ENCODE measurements at regions not wholly inside any gene's neighbourhood (a gene's known extent, or its start where the extent isn't known, plus 50 kb on each side); places are given as distances from the start of the nearest gene placed in this dataset.
"Not testable (repeated sequence)": the region's sequence is repeated elsewhere in the genome, so short reads cannot be mapped to it uniquely, and the experiment has no call there.

- no peak for DNase-seq (ENCODE audit: low read depth)
Observed at GRCh38 chrX:125378205-125378604, 58.5 kb downstream of the TEX13C start.

GRCh38 chrX:125378770-125379169 is 59.1 kb downstream of the TEX13C start:
- DNase-seq (ENCODE audit: low read depth): no peak

DNA sequence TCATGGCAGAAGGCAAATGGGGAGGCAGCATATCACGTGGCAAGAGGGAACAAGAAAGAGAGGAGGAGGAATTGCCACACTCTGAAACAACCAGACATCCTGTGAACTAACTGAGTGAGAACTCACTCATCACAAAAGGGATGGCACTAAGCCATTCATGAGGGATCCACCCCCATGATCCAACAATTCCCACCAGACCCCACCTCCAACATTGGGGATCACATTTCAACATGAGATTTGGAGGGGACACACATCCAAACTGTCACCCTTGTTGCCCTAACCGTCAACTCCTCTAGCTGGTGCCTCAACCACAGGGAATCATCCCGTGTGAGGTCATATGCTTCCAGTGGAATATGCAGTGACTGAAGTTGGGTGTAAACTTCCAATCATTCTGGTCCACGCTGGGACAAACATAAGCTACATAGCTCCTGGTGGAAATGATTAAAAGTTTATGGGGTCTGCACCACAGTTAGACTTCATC is 62.5 kb downstream of the TEX13C start:
- DNase-seq (ENCODE audit: low read depth): no peak

DNA sequence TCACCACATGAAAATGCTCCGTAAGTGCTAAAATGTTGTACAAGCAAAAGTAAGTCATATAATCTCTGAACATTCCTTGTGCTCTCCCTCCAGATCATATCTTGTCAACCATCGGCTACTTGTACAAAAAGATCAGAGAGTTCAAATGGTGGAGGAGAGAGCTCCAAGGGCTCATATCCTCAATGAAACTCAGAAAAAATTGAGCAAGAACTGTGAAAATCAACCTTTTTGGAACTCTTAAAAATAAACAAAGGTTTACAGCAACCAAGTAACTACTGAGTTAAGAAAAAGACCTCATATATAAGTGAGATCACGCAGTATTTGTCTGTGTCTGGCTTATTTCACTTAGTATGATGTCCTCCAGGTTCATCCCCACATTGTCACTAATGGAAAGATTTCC is 63.2 kb downstream of the TEX13C start:
- DNase-seq (ENCODE audit: low read depth): no peak

DNA sequence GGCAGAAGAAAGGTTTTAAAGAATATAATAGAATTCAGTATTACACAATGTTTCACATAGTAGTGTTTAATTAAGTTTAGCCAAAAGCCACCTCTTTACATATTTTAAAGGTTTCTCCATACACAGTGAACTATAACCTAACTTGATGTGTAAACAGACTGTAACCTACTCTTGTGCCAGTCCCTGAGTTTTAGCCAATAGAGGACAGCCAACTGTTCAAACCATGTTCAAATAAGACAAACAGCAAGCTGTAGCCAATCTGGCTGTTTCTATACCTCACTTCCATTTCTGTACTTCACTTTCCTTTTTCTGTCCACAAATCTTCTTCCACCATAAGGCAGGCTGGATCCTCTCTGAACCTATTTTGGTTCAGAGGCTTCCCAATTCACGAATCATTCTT is 65.2 kb downstream of the TEX13C start:
- DNase-seq (ENCODE audit: low read depth): no peak

GRCh38 chrX:125387945-125388344 is 68.3 kb downstream of the TEX13C start:
- no peak for DNase-seq (ENCODE audit: low read depth)

DNA sequence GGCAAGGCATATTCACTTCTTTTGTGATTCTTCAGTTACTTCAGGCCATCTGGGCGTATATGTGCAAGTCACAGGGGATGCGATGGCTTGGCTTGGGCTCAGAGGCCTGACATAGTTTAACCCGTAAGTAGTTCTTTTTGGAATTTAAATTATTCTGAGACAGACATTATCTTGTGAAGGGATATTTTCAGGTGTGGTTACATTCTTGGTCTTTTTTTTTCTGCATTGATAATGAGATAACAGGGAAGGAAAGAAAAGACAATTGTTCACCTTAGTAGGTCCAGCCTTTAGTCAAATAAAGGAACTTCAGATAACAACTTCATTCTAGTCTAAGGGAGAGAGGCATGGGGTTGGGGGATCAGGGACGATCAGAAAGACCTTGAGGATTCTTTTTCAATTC is 74.8 kb downstream of the TEX13C start:
- no peak for DNase-seq (ENCODE audit: low read depth)

DNA sequence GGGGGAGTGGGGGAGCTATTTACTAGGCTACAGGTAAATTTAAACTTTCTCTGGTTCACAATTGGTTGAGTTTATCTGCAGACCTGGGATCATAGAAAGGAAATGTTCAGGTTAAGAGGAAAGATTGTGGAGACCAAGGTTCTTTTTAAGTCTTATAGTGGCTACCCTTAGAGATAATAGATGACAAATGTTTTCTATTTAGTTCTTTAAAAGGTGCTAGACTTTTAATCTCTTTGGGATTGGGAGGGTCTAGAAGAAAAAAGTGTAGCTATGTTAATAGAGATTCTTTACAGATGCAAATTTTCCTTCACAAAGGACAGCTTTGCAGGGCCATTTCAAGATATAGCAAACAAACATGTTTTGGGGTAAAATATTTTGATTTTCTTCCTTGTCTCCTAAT is 76.0 kb downstream of the TEX13C start:
- no peak for DNase-seq (ENCODE audit: low read depth)

DNA sequence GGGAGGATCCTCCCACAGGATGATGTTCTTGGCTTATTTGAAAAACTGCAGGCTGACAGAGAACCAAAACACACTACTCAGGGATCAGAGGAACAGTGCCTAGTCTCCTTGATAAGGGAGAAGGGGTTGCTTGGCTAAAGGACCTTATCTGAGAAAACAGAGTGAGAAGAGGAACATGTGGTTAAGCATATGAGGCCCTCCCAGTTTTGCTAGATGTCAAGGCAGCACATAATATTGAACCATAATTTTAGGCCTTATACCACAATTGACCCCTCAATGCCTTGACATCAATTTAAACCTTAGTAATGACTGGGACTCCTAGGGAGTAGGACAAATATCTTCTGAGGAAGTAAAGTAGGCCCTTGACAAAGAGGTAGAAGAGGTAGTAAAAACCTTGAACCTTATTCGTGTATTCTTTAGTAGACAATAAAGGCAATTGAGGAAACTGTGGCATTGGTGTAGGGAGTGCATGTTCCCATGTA is 79.3 kb downstream of the TEX13C start:
- DNase-seq (ENCODE audit: low read depth): no peak

DNA sequence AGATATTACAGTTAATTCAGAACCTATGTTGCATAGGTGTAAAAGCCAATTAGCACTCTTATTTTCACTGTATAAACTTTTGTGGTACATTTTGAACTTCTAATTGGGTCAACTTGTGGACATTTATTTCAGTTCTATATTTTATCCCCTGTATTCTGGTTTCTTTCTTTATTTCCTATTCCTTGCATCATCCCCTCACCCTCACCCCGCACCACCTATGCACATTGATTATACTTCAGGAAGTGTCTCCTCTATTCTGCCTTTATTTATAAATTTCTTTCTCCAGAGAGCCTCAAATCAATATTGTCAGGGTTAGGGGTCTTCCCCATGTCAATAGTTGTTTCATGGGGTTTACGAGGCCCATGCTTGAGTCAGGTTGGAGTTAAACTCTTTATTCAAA is 83.1 kb downstream of the TEX13C start:
- DNase-seq (ENCODE audit: low read depth): no peak

DNA sequence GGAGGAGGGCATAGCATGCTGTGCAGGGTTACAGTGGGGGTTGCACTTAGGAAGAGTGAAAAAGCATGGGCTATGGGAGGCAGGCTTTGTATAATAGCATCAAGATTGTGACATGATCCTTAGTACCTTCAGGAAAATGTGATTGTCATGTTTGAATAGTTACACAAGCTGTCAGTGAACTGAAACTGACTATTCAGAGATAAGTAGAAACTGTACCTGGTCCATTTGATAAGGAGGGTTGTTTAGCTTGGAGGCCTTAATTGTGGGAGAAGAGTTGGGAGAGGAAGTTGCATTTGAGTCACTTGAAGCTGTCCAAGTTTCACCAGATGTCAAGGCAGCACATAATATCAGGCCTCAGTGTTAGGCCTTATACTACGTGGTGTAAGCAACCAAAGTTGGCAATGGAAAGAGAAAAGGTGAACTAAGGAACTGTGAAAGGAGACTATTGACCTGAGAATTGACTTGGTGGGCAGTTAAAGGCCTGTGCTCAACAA is 85.0 kb downstream of the TEX13C start:
- DNase-seq (ENCODE audit: low read depth): no peak

DNA sequence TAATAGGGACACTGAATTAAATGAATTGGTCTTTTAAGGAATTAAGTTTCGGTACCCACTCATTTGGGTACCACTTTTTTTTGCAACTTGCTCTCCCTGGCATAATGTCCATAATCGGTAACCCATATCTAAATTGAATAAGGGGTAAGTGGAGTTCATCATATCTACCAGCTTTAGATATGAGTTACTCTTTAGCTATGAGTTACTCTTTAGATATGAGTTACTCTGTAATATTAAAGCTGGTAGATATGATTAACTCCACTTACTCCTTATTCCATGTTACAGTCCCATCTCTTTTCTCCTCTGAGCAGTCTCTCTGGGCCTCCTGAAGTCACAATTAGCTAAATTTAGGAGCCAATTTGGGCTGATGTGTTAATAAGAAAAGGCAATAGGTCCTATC is 85.7 kb downstream of the TEX13C start:
- DNase-seq (ENCODE audit: low read depth): no peak

DNA sequence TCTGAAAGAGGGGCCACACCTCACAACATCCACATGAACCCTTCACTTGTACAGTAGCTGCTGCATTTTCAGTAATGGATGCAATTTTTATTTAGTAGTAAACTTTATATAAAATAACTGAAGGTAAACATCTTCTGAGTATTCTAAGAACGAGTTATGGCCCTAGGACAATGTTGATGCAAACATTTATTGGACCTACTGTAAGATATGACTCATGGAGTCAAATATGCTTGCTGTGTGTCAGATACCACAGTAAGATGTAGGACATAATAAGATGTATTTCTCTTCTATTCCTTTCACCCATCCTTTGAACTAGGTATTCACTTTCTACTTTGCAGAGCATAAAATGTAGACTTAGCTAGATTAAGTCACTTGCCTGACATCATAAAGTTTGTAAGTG is 87.6 kb downstream of the TEX13C start:
- no peak for DNase-seq (ENCODE audit: low read depth)

DNA sequence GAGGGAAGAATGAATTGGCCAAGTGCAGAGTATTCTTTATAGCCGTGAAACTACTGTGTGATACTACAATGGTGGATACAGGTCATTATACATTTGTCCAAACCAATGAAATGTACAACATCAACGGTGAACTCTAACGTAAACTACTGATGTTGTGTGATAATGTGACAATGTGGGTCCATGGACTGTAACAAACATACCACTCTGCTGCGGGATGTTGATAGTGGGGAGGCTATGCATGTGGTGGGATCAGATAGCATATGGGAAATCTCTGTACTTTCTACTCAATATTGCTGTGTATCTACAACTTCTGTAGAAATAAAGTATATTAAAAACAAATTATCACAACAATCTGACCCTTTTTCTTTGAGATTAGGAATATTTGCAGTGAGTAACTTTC is 101.1 kb downstream of the TEX13C start:
- no peak for DNase-seq (ENCODE audit: low read depth)

DNA sequence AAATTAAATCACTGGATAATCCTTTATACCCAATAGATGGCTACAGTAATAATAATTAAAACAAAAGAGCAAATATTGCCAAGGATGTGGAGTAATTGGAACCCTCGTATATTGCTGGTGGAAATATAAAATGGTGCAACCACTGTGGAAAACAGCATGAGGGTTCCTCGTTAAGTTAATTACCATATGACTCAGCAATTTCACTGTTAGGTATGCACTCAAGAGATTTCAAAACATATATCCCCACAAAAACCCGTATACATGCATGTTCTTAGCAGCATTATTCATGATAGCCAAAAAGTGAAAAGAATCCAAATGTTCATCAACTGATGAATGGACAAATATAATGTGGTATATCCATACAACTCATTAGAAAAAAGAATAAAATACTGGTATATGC is 103.3 kb downstream of the TEX13C start:
- DNase-seq (ENCODE audit: low read depth): no peak

DNA sequence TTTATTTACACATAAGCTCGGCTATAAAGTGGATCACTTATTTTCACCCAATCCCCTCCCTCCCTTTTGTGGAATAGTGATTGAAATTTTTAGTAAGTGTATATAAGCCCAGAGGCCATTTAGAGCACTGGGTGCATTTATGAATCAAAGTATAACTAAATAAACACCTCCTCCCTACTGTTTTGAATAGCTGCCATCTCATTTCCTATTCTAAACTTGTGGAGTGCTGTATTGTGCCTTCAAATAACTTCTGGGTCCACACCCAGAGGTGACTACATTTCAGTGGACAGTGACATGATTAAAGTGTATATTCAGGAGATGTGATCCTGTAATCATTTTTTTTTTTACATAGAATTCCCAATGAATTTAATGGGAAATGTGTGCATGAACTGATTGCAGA is 104.9 kb downstream of the TEX13C start:
- DNase-seq (ENCODE audit: low read depth): no peak

DNA sequence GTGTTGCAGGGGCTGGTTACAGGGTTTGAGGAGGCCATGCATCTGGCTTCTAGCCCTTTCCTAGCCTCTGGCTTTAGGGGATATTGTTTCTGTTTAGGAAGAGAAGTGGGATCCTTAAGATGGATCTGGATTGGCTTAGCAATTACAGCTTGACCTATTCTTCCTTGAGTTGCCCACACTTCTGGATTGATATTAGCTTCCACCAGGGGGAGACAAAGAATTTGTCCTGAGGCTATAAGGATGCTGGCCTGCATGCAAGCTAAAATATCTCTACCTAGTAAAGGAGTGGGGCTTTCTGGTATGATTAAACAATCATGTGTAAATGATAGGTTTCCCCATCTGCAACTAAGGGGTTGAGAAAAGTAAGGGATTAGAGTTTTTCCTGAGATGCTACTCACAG is 117.2 kb downstream of the TEX13C start:
- no peak for DNase-seq (ENCODE audit: low read depth)

DNA sequence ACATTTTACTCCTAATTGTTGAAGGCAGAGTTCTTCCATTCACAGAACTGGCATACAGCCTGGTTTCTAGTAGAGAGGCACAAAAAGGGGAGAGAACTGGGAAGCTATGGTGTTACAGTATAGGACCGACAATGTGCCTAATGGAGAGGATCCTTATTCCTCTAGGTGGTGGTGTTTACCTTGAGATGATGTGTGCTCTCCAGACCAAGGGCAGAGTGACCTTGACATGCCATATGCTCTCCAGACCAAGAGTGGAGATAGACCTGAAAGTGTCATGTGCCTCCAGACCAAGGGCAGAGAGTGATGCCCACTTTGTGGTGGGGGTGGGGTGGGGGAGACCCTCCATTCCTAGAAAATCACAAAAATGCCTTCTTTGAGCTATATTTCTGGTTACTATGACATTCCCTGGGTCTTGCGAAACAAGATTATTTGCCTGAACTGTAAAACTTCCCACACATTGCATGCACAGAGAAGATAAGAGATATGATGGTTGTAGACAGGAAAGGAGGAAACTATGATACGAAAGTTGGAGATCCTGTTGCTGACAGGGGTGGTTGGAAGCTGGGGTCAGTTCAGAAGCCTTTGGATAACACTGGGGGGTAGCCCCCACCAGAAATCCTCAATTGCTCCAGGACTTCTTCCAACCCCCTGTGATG is 119.7 kb downstream of the TEX13C start:
- no peak for DNase-seq (ENCODE audit: low read depth)

DNA sequence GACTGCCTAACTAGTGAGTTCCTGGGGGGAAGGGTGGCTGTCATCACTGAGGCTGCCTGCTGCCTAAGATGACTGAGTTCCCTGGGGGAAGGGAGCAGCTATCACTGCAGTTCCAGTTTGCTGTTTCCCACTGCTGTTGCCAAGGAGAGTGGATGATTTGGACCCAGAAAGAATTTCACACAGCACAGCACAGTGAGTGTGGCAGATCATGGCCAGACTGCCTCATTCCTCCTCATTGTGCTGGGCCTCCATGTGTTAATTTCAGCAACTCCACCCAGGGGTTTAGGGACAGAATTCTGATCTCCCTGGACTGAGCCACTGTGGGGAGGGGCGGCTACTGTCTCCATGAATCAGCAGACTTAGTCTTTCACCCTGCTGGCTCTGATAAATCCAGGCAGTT is 125.0 kb downstream of the TEX13C start:
- DNase-seq (ENCODE audit: low read depth): no peak

GRCh38 chrX:125475482-125475881 is 155.8 kb downstream of the TEX13C start:
- no peak for DNase-seq (ENCODE audit: low read depth)

DNA sequence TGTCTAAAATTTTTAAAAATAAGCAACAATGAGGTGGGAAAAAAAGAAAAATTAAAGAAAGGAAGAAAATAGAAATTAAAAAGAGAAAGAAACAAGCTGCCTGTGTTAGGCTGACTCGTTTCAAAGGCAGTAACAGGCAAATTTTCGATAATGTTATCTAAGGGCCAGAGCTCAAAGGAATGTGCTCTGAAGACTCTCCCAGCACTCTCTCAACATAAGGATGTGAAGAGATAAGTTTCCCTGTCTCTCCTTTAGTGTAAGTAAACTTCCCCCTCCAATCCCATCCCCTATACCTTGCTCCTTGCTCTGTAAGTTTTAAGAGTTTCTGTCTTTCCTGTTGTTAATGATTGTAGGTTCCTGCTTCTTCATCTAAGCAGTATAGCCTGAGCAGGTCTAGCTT is 172.8 kb downstream of the TEX13C start:
- DNase-seq (ENCODE audit: low read depth): no peak

GRCh38 chrX:125493004-125493403 is 173.3 kb downstream of the TEX13C start:
- not testable (repeated sequence) for DNase-seq (ENCODE audit: low read depth)

DNA sequence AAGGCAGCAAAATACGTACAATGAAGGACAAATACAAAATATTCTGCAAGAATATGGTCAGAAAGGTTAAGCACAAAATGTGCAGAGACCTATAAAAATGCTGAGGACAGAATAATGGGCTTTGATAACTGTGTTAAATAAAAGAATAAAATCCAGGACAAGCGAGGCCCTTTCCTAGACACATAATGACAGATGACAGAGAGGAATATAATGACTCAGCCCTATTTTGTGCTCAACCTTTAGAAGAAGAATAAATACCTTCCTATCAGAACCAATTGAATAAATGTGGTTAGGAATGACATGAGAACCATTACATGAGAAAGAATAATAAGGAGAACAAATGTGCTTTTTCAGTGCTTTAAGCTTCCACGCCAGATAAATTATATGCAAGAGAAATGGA is 178.0 kb downstream of the TEX13C start:
- DNase-seq (ENCODE audit: low read depth): no peak

- DNase-seq (ENCODE audit: low read depth): no peak
Observed at GRCh38 chrX:125503769-125504168, 184.1 kb downstream of the TEX13C start.
